ENCODE measurements at regions not wholly inside any gene's neighbourhood (a gene's known extent, or its start where the extent isn't known, plus 50 kb on each side); places are given as distances from the start of the nearest gene placed in this dataset.

DNA sequence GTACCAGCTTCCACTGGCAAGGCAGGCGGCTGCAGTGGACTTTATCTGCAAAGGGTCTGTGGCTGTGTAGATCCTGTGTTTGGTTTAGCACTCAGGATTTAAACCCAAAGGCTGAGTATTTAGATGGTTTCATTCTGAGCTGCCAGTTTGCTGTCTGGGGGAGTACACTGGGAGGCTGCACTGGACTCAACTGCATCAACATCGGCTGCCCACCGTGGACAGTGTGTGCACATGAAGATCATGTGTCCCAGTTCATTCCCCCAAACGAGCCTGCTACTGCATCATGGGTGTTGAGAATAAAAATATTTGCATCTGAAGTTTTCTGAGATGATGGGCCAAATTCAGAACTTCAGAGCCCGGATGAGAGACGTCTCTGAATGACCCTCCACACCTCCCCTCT is 328.6 kb upstream of the SHH start:
- H3K27me3 Mint-ChIP-seq (ENCODE audit: low read depth): peaks cover 2% of the 10 kb centered on the region
- no peak overlapping the region for H3K27ac Mint-ChIP-seq
- ATAC-seq: no peak
- ChIA-PET CTCF (no interaction called here), POLR2A (no interaction called here)
- no peaks in the 10 kb centered on the region for H3K4me1 Mint-ChIP-seq (ENCODE audit: low read depth)
- H3K9me3 Mint-ChIP-seq (ENCODE audit: insufficient read depth): no peaks in the 10 kb centered on the region
- DNase-seq: no peak
- no peak overlapping the region for H3K4me3 Mint-ChIP-seq
- H3K36me3 Mint-ChIP-seq (ENCODE audit: low read depth): no peaks in the 10 kb centered on the region

DNA sequence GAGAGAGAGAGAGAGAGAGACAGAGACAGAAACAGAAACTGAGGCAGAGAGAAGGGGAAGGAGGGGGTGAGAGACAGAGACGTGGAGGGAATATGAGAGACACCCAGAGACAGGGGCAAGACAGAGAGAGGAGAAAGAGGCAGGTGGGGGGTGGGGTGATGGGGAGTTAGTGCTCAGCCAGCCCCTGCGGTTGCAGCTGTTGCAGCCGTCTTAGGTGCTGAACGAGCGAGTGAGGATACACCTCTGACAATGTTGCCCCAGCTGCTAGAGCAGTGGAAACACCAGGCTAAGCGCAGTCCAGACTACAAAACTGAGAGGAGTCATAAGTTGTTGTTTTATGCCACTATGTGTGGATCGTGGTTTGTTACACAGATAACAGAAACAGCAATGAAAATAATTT is 328.2 kb upstream of the SHH start:
- no peak for ATAC-seq
- Mint-ChIP-seq H3K4me3 (no peak overlapping the region), H3K27me3 (ENCODE audit: low read depth) (peaks cover 6% of the 10 kb centered on the region), H3K9me3 (ENCODE audit: insufficient read depth) (no peaks in the 10 kb centered on the region), H3K36me3 (ENCODE audit: low read depth) (no peaks in the 10 kb centered on the region), H3K27ac (no peak overlapping the region), H3K4me1 (ENCODE audit: low read depth) (no peaks in the 10 kb centered on the region)
- POLR2A ChIA-PET: no interaction called here
- no peak for DNase-seq
- CTCF ChIA-PET: no interaction called here

DNA sequence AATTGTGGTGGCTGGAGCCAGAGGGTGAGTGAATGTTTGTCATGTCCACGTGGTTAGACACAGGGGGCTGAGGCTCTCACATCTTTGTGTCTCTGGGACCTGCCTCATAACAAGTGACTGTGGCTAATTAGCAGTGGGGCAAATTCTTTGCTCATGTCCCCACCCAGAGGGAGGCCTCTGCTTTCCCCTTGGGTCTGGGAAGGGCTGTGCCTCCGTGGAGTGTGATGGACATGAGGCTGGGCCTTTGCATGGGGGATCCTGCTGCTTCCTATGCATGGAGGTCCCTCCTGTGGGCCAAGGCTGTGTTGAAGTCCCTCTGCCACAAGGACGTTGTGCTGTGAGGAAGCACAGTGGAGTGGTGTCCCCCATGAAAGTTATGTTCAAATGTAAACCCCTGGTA is 327.4 kb upstream of the SHH start:
- CTCF ChIA-PET: no interaction called here
- no peaks in the 10 kb centered on the region for H3K9me3 Mint-ChIP-seq (ENCODE audit: insufficient read depth)
- H3K27ac Mint-ChIP-seq: no peak overlapping the region
- DNase-seq (no peak), ATAC-seq (no peak)
- no peaks in the 10 kb centered on the region for H3K4me1 Mint-ChIP-seq (ENCODE audit: low read depth)
- POLR2A ChIA-PET: no interaction called here
- no peak overlapping the region for H3K4me3 Mint-ChIP-seq
- no peaks in the 10 kb centered on the region for H3K36me3 Mint-ChIP-seq (ENCODE audit: low read depth)
- H3K27me3 Mint-ChIP-seq (ENCODE audit: low read depth): peaks cover 7% of the 10 kb centered on the region

DNA sequence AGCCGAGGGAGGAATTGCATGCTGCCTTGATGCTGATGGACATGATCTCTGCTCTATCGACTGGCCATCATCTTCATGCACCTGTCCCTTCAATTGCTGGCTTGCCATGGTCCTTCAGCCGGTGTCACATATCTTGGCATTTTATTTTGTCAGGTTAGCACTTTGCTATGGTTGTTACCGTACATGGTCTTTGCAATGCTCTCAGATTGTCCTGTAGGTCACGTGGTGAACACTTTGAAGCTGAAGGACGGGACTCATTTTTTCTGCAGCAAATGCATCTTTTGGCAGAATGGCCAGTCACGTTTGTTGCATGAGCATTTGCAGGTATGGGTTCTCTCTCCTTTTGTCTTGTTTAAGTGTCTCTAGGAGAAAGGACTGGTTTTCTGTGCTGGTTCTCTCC is 326.8 kb upstream of the SHH start:
- Mint-ChIP-seq H3K9me3 (ENCODE audit: insufficient read depth) (no peaks in the 10 kb centered on the region), H3K4me1 (ENCODE audit: low read depth) (no peaks in the 10 kb centered on the region), H3K4me3 (no peak overlapping the region), H3K27me3 (ENCODE audit: low read depth) (peaks cover 9% of the 10 kb centered on the region), H3K36me3 (ENCODE audit: low read depth) (no peaks in the 10 kb centered on the region), H3K27ac (no peak overlapping the region)
- no peak for DNase-seq
- POLR2A ChIA-PET: no interaction called here
- ATAC-seq: no peak
- CTCF ChIA-PET: no interaction called here

DNA sequence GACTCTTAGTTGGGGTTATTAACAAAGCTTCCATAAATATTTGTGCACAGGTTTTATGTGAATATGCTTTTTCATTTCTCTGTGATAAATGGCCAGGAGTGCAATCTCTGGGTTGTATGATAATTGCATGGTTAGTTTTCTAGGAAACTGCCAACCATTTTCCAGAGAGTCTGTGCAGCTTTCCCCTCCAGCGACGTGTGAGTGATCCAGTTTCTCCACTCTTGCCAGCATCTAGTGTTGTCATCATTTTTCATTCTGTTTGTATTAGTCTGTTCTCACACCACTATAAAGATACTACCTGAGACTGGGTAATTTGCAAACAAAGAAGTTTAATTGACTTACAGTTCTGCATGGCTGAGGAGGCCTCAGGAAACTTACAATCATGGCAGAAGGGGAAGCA is 319.6 kb upstream of the SHH start:
- H3K27ac Mint-ChIP-seq: no peak overlapping the region
- no peaks in the 10 kb centered on the region for H3K36me3 Mint-ChIP-seq (ENCODE audit: low read depth)
- H3K27me3 Mint-ChIP-seq (ENCODE audit: low read depth): peaks cover 11% of the 10 kb centered on the region
- no peak overlapping the region for H3K4me3 Mint-ChIP-seq
- CTCF ChIA-PET: no interaction called here
- DNase-seq (no peak), ATAC-seq (no peak)
- POLR2A ChIA-PET: no interaction called here
- H3K4me1 Mint-ChIP-seq (ENCODE audit: low read depth): no peaks in the 10 kb centered on the region
- no peaks in the 10 kb centered on the region for H3K9me3 Mint-ChIP-seq (ENCODE audit: insufficient read depth)

DNA sequence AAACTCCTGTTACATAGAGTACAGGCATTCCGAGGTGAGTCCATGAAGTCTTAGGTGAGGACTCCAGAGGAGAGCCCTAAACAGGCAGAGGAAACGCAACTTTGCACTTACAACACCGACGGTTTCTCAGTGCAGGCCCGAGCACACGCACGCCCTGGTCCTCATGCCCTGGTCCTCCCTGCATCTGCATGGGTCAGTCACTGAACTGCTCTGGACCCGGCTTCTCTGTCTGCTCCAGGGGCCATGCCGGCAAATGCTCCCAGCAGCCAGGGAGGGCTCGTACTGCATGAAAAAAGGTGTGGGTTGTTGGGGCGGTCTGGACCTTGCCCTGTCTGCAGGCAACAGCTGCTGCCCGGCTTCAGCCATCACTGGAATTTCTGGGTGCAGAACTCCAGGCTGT is 317.3 kb upstream of the SHH start:
- H3K9me3 Mint-ChIP-seq (ENCODE audit: insufficient read depth): no peaks in the 10 kb centered on the region
- H3K27me3 Mint-ChIP-seq (ENCODE audit: low read depth): peaks cover 4% of the 10 kb centered on the region
- no peak overlapping the region for H3K27ac Mint-ChIP-seq
- ATAC-seq: no peak
- DNase-seq: no peak
- POLR2A ChIA-PET: no interaction called here
- H3K4me1 Mint-ChIP-seq (ENCODE audit: low read depth): no peaks in the 10 kb centered on the region
- CTCF ChIA-PET: no interaction called here
- no peak overlapping the region for H3K4me3 Mint-ChIP-seq
- H3K36me3 Mint-ChIP-seq (ENCODE audit: low read depth): no peaks in the 10 kb centered on the region

DNA sequence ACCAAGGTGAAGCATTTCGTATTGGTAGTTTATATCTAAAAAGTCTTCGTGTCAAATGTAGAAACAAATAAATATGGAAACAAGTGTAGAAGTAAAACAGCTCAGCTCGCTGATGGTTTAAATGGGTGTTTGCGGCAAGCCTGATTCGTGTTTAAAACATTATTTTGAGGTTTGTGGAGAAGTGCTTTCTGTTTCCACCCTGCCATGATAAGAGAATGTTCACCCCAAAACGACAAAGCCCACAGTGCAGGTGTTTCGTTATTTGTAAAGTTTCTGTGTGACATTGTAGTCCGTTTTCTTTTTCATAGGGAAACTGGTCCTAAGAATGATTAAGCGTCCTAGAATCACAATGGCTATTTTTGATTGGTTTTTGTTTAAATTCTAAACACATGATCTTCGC is 316.2 kb upstream of the SHH start:
- Mint-ChIP-seq H3K4me3 (no peak overlapping the region), H3K36me3 (ENCODE audit: low read depth) (no peaks in the 10 kb centered on the region), H3K27me3 (ENCODE audit: low read depth) (no peaks in the 10 kb centered on the region), H3K9me3 (ENCODE audit: insufficient read depth) (no peaks in the 10 kb centered on the region), H3K4me1 (ENCODE audit: low read depth) (no peaks in the 10 kb centered on the region), H3K27ac (no peak overlapping the region)
- DNase-seq: no peak
- ChIA-PET CTCF (no interaction called here), POLR2A (no interaction called here)
- no peak for ATAC-seq

DNA sequence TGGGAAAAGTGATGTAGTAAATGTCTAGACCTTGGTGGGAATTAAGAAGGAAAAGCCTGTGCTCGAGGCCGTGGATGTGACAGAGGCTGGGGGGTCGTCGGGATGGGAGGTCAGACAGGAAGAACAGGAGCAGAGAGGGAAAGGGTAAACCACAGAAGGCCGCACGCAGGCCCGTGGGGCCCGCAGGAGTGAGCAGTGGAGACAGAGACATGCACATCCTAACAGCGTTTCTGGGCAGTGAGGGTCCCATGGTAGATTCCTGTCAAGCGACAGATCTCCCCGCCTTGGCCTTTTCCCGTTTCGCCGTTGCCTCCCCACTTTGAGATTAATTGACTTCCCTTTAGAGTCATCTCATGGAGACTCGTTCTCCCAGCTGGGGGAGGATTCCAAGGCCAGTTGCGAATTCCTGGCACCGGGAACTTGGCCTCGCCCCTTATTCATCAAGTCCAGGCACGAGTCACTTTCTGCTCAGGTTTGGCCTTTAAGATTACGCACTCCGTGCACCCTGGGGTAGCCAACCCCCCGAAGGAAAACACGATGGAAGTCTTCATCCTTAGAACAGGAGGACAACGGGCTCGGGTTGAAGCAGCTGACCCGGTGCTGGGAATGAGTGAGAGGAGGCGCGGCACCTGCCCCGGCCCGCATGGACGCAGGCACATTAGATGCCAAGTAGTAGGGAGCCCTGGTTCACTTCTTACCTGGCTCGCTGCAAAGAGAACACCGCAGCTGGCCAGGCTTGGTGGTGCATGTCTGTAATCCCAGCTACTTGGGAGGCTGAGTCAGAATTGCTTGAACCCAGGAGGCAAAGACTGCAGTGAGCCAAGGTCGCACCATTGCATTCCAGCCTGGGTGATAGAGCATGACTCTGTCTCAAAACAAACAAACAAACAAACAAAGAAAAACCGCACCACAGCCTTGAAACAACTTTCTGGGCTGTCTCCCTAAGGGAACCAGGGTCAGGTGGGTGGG is 315.2 kb upstream of the SHH start:
- Mint-ChIP-seq H3K27me3 (ENCODE audit: low read depth) (no peaks in the 10 kb centered on the region), H3K4me1 (ENCODE audit: low read depth) (no peaks in the 10 kb centered on the region), H3K4me3 (no peak overlapping the region), H3K36me3 (ENCODE audit: low read depth) (no peaks in the 10 kb centered on the region), H3K9me3 (ENCODE audit: insufficient read depth) (no peaks in the 10 kb centered on the region), H3K27ac (no peak overlapping the region)
- no peak for DNase-seq
- CTCF ChIA-PET: no interaction called here
- ATAC-seq: no peak
- POLR2A ChIA-PET: no interaction called here

DNA sequence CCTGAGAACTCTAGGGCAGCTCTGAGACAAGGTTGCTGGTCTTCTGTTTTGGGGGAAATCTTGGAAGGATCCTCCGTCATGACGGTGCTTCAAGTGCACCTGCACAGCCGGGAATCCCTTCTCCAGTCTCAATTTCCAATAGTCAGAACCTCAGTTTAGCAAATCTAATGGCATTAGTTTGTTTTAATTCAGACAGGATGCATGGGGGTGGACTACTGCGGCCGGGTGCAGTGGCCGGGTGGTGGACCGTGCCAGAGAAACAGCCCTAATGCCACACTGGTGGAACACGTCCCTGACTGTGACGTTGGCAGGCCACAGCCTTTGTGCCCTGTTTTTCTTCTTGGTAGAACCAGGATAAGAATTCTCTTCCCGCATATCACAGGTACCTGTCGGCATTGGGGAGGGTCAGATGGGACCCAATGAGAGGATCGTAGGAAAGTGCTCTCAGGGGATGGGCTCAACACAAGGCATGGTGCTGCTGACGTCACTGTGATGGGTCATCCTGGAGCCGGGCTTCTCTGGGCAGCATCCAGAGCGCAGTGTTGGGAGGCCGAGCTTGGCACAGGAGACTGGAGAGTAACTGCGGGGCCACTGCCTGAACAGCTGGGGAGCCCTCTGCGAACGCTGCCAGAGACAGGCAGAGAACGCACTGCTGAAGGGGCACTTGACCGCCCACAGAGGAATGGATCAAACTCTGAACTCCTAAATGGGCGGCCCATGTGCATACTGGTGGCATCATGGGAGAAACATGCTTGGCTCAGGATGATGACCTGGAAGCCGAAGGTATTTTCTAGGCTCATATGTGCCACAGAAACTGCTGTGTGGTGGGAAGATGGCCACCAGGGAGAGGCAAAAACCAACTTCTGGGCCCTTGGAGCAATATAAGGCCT is 313.8 kb upstream of the SHH start:
- Mint-ChIP-seq H3K4me1 (ENCODE audit: low read depth) (no peaks in the 10 kb centered on the region), H3K36me3 (ENCODE audit: low read depth) (no peaks in the 10 kb centered on the region), H3K27me3 (ENCODE audit: low read depth) (no peaks in the 10 kb centered on the region), H3K9me3 (ENCODE audit: insufficient read depth) (no peaks in the 10 kb centered on the region), H3K4me3 (no peak overlapping the region), H3K27ac (no peak overlapping the region)
- ChIA-PET POLR2A (no interaction called here), CTCF (no interaction called here)
- DNase-seq (no peak), ATAC-seq (no peak)

DNA sequence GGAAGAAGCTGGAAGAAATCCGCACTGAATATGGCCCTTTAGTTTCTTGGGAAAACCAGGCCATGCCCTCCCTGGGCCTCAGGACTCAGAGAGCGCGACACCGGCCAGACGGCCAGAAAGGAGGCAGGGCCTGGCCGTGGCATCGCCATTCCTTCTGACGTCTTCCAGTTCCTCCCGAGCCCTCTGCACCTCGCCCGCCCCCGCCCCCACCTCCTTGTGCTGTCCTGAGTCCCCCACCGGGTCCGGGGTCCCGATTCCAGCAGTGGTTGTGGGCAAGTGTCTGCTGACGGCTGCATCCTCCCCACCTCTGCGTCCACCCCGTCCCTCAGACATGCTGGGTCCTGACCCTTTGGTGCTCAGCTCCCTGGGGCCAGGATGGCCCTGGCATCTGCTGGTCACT is 312.1 kb upstream of the SHH start:
- Mint-ChIP-seq H3K9me3 (ENCODE audit: insufficient read depth) (no peaks in the 10 kb centered on the region), H3K27me3 (ENCODE audit: low read depth) (no peaks in the 10 kb centered on the region), H3K27ac (no peak overlapping the region), H3K36me3 (ENCODE audit: low read depth) (no peaks in the 10 kb centered on the region), H3K4me1 (ENCODE audit: low read depth) (no peaks in the 10 kb centered on the region), H3K4me3 (no peak overlapping the region)
- ChIA-PET POLR2A (no interaction called here), CTCF (no interaction called here)
- no peak for DNase-seq
- no peak for ATAC-seq

DNA sequence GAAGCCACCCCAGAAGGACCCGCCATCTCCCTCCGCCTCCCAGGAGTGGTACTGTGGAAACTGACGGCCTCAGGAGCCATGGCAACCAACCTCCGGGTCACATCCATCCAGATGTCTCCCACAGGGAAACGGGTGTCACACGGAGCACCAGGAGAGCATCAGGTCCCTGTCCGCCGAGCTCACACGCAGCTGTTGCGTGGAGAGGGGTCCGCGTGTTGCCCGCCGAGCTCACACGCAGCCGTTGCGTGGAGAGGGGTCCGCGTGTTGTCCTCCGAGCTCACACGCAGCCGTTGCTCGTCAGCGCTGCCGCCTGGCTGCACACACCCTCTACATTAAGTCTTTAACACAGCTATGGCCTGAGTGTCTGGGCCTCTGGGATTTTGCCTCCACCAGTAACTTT is 311.1 kb upstream of the SHH start:
- CTCF ChIA-PET: no interaction called here
- POLR2A ChIA-PET: no interaction called here
- Mint-ChIP-seq H3K27ac (no peak overlapping the region), H3K27me3 (ENCODE audit: low read depth) (no peaks in the 10 kb centered on the region), H3K9me3 (ENCODE audit: insufficient read depth) (no peaks in the 10 kb centered on the region), H3K36me3 (ENCODE audit: low read depth) (no peaks in the 10 kb centered on the region), H3K4me1 (ENCODE audit: low read depth) (no peaks in the 10 kb centered on the region), H3K4me3 (no peak overlapping the region)
- ATAC-seq: no peak
- DNase-seq: no peak

DNA sequence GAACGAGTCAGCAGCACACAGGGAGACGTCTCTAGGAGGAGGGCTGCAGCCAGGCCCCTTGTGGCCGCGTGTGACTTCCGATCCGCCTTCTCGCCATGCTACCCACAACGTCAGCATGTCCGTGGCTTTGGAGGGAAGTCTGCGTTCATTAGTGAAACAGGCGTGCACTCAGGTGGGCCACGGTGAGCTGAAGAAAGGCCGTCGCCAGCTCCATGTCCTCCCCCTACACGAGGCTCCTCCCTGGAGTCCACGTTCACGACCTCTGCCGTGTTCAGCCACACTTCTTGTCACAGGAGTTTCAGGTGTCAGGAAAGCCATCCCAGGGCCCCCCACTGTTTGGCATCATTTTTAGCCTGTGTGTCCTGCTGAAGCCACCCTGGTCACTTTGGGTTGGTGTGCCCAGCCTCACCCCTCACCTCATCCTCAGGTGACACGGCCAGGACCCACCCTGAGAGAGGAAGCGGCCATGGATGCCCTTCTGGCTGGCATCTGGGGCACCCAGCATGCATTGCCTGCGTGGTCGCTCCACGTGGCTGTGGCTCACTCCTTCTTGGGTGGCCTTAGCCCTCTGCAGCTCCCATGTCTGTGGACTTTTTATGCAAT is 310.6 kb upstream of the SHH start:
- H3K9me3 Mint-ChIP-seq (ENCODE audit: insufficient read depth): no peaks in the 10 kb centered on the region
- DNase-seq (no peak), ATAC-seq (no peak)
- CTCF ChIA-PET: no interaction called here
- H3K4me1 Mint-ChIP-seq (ENCODE audit: low read depth): no peaks in the 10 kb centered on the region
- no peaks in the 10 kb centered on the region for H3K27me3 Mint-ChIP-seq (ENCODE audit: low read depth)
- no peaks in the 10 kb centered on the region for H3K36me3 Mint-ChIP-seq (ENCODE audit: low read depth)
- H3K27ac Mint-ChIP-seq: no peak overlapping the region
- H3K4me3 Mint-ChIP-seq: no peak overlapping the region
- POLR2A ChIA-PET: no interaction called here

All from activated CD8-positive, alpha-beta T cell treated with anti-CD3 and anti-CD28 coated beads, Interleukin-2, amount 10 ng/mL, durations not matched to agents 7 days and 5 days (primary cell).